ENCODE measurements at regions not wholly inside any gene's neighbourhood (a gene's known extent, or its start where the extent isn't known, plus 50 kb on each side); places are given as distances from the start of the nearest gene placed in this dataset.

DNA sequence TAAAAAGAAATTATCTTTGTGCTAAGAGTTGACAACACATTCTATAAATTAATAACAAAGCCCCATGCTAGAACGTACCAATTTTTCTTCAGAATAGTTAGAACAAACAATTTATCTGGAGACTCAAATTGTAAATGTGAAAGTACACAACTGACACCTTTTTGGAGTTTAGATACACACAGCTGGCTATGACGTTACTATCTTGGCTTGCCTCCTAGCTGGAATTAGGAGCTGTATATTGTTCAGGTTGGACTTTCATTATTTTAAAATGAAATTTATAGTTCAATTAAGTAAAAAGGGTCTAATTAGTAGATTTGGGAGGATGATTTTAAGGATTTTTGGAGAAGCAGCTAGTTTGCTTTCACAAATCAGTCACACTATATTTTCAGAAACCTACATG lies 393.9 kb upstream of the RIOK2 start:
- no peak for TF ChIP-seq POLR2A (IDR thresholded peaks at IDR 0.05)
- TF ChIP-seq, protein P1, sequence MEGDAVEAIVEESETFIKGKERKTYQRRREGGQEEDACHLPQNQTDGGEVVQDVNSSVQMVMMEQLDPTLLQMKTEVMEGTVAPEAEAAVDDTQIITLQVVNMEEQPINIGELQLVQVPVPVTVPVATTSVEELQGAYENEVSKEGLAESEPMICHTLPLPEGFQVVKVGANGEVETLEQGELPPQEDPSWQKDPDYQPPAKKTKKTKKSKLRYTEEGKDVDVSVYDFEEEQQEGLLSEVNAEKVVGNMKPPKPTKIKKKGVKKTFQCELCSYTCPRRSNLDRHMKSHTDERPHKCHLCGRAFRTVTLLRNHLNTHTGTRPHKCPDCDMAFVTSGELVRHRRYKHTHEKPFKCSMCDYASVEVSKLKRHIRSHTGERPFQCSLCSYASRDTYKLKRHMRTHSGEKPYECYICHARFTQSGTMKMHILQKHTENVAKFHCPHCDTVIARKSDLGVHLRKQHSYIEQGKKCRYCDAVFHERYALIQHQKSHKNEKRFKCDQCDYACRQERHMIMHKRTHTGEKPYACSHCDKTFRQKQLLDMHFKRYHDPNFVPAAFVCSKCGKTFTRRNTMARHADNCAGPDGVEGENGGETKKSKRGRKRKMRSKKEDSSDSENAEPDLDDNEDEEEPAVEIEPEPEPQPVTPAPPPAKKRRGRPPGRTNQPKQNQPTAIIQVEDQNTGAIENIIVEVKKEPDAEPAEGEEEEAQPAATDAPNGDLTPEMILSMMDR (IDR thresholded peaks at IDR 0.05): no peak

Data from uterus (tissue), 2 donors.